Hepatocyte (in vitro differentiated cells): ENCODE measurements at regions not wholly inside any gene's neighbourhood (a gene's known extent, or its start where the extent isn't known, plus 50 kb on each side); places are given as distances from the start of the nearest gene placed in this dataset.

ENCODE experiments used
- CTCF ChIP-seq: fragments of 200-600 bp; sonication (generic); IDR thresholded peaks from 2 replicates; pipeline ENCODE4 v1.5.1; 2016; ENCODE audit warnings: antibody characterized with exemption, mild to moderate bottlenecking; ENCODE audit not compliant: poor library complexity
- EZH2 ChIP-seq: fragments of 200-600 bp; sonication (generic); IDR thresholded peaks from 2 replicates; pipeline ENCODE4 v1.6.1; 2016; ENCODE audit warnings: antibody characterized with exemption, mild to moderate bottlenecking, borderline replicate concordance

GRCh38 chr3:139105154-139105702, 60.5 kb upstream of the PRR23C start:
- TF ChIP-seq CTCF = no peak
- no peak for TF ChIP-seq EZH2
